ENCODE measurements at regions not wholly inside any gene's neighbourhood (a gene's known extent, or its start where the extent isn't known, plus 50 kb on each side); places are given as distances from the start of the nearest gene placed in this dataset.
A peak's percentile ranks its signal among the peaks of the same experiment; 100 is the strongest.

- in situ Hi-C loops (cut with MboI) = no loop called here
- Histone ChIP-seq H3K27me3 (replicated peaks; ENCODE audit: insufficient read depth) (no peaks in the 10 kb centered on the region), H4K20me1 (ENCODE audit: insufficient read depth) (no peaks in the 10 kb centered on the region), H3K4me3 (no peak overlapping the region), H3K9ac (no peak overlapping the region), H3F3A (ENCODE audit: insufficient read depth) (no peaks in the 10 kb centered on the region), H3K9me3 (ENCODE audit: low read depth) (no peaks in the 10 kb centered on the region), H3K4me1 (ENCODE audit: insufficient read depth) (peaks cover 4% of the 10 kb centered on the region; the same call in 1 of the 2 replicates), H3K9me2 (ENCODE audit: insufficient read depth) (no peaks in the 10 kb centered on the region), H2AFZ (no peak overlapping the region), H3K27ac (no peak overlapping the region), H3K4me2 (ENCODE audit: unreplicated experiment) (no peak overlapping the region), H3K36me3 (ENCODE audit: low read depth) (no peaks in the 10 kb centered on the region), H3K79me2 (ENCODE audit: insufficient read depth) (no peaks in the 10 kb centered on the region)
- whole genome bisulfite sequencing, 2 experiments (ENCODE audit: low coverage in 1 of 2, low lambda C conversion rate in 2 of 2, missing lambda C conversion rate in 2 of 2) = 55 to 58% methylated on average over 16 of the region's 16 CpGs
- TF ChIP-seq EZH2phosphoT487 (IDR thresholded peaks at IDR 0.05; ENCODE audit: insufficient read depth, low read depth) (no peak), EZH2 (IDR thresholded peaks at IDR 0.05; ENCODE audit: insufficient read depth, poor library complexity, severe bottlenecking) (no peak)
- peak; percentile 35 for DNase-seq
These were observed 170.1 kb upstream of the CADM1 start for GRCh38 chr11:115674176-115674936.

- Histone ChIP-seq H3K27ac (no peak overlapping the region), H3K36me3 (ENCODE audit: low read depth) (no peaks in the 10 kb centered on the region), H3K4me3 (no peak overlapping the region), H4K20me1 (ENCODE audit: insufficient read depth) (no peaks in the 10 kb centered on the region), H2AFZ (no peak overlapping the region), H3K9me2 (ENCODE audit: insufficient read depth) (no peaks in the 10 kb centered on the region), H3K4me1 (ENCODE audit: insufficient read depth) (peaks cover 4% of the 10 kb centered on the region; the same call in 1 of the 2 replicates), H3K79me2 (ENCODE audit: insufficient read depth) (no peaks in the 10 kb centered on the region), H3K9ac (no peak overlapping the region), H3K4me2 (ENCODE audit: unreplicated experiment) (no peak overlapping the region), H3K9me3 (ENCODE audit: low read depth) (no peaks in the 10 kb centered on the region), H3K27me3 (replicated peaks; ENCODE audit: insufficient read depth) (no peaks in the 10 kb centered on the region), H3F3A (ENCODE audit: insufficient read depth) (no peaks in the 10 kb centered on the region)
- WGBS, 2 experiments (ENCODE audit: low coverage in 1 of 2, low lambda C conversion rate in 2 of 2, missing lambda C conversion rate in 2 of 2) = 67 to 72% methylated on average over 3 of the region's 3 CpGs
- in situ Hi-C loops (cut with MboI) = no loop called here
- TF ChIP-seq EZH2 (IDR thresholded peaks at IDR 0.05; ENCODE audit: insufficient read depth, poor library complexity, severe bottlenecking) = no peak
- DNase-seq = no peak
These were observed 169.5 kb upstream of the CADM1 start for GRCh38 chr11:115673720-115674119.

GRCh38 chr11:115672999-115673411, 168.8 kb upstream of the CADM1 start:
- H4K20me1 ChIP-seq (ENCODE audit: insufficient read depth) = no peaks in the 10 kb centered on the region
- in situ Hi-C loops (cut with MboI) = no loop called here
- no peak overlapping the region for H3K4me2 ChIP-seq (ENCODE audit: unreplicated experiment)
- H3K9me3 ChIP-seq (ENCODE audit: low read depth) = no peaks in the 10 kb centered on the region
- peak; percentile 35 for DNase-seq
- H3K79me2 ChIP-seq (ENCODE audit: insufficient read depth) = no peaks in the 10 kb centered on the region
- H3K36me3 ChIP-seq (ENCODE audit: low read depth) = no peaks in the 10 kb centered on the region
- no peak for TF ChIP-seq EZH2phosphoT487 (IDR thresholded peaks at IDR 0.05; ENCODE audit: insufficient read depth, low read depth)
- no peak overlapping the region for H3K27ac ChIP-seq
- H3K4me1 ChIP-seq (ENCODE audit: insufficient read depth) = peaks cover 4% of the 10 kb centered on the region; the same call in 1 of the 2 replicates
- no peak overlapping the region for H2AFZ ChIP-seq
- WGBS, 2 experiments (ENCODE audit: low coverage in 1 of 2, low lambda C conversion rate in 2 of 2, missing lambda C conversion rate in 2 of 2) = 11 to 13% methylated on average over 4 of the region's 4 CpGs
- no peak overlapping the region for H3K9ac ChIP-seq
- H3K27me3 ChIP-seq (replicated peaks; ENCODE audit: insufficient read depth) = no peaks in the 10 kb centered on the region
- no peaks in the 10 kb centered on the region for H3F3A ChIP-seq (ENCODE audit: insufficient read depth)
- H3K4me3 ChIP-seq = no peak overlapping the region
- H3K9me2 ChIP-seq (ENCODE audit: insufficient read depth) = no peaks in the 10 kb centered on the region

GRCh38 chr11:115672412-115672811, 168.2 kb upstream of the CADM1 start:
- no peak overlapping the region for H2AFZ ChIP-seq
- peaks cover 4% of the 10 kb centered on the region; the same call in 1 of the 2 replicates for H3K4me1 ChIP-seq (ENCODE audit: insufficient read depth)
- H4K20me1 ChIP-seq (ENCODE audit: insufficient read depth) = no peaks in the 10 kb centered on the region
- in situ Hi-C loops (cut with MboI) = no loop called here
- no peak overlapping the region for H3K27ac ChIP-seq
- no peak overlapping the region for H3K4me2 ChIP-seq (ENCODE audit: unreplicated experiment)
- DNase-seq = no peak
- no peak overlapping the region for H3K4me3 ChIP-seq
- H3K9me2 ChIP-seq (ENCODE audit: insufficient read depth) = no peaks in the 10 kb centered on the region
- H3K27me3 ChIP-seq (replicated peaks; ENCODE audit: insufficient read depth) = no peaks in the 10 kb centered on the region
- H3K9ac ChIP-seq = no peak overlapping the region
- H3K79me2 ChIP-seq (ENCODE audit: insufficient read depth) = no peaks in the 10 kb centered on the region
- no peaks in the 10 kb centered on the region for H3F3A ChIP-seq (ENCODE audit: insufficient read depth)
- no peaks in the 10 kb centered on the region for H3K36me3 ChIP-seq (ENCODE audit: low read depth)
- TF ChIP-seq EZH2 (IDR thresholded peaks at IDR 0.05; ENCODE audit: insufficient read depth, poor library complexity, severe bottlenecking) (no peak), EZH2phosphoT487 (IDR thresholded peaks at IDR 0.05; ENCODE audit: insufficient read depth, low read depth) (no peak)
- no peaks in the 10 kb centered on the region for H3K9me3 ChIP-seq (ENCODE audit: low read depth)
- 45 to 54% methylated on average over 6 to 7 of the region's 7 CpGs for WGBS, 2 experiments (ENCODE audit: low coverage in 1 of 2, low lambda C conversion rate in 2 of 2, missing lambda C conversion rate in 2 of 2)

All from GM23248 (cell line).